Endodermal cell (in vitro differentiated cells): ENCODE measurements at regions not wholly inside any gene's neighbourhood (a gene's known extent, or its start where the extent isn't known, plus 50 kb on each side); places are given as distances from the start of the nearest gene placed in this dataset.

Source experiments
- DNase-seq: peaks from one replicate; pipeline ENCODE4 v3.0.0-alpha.2; 2017
- H3K27ac ChIP-seq: 2 replicates; pipeline ENCODE4 v1.5.1; 2013; ENCODE audit warnings: mild to moderate bottlenecking, low read depth, low read length, moderate library complexity
- H3K27me3 ChIP-seq: 2 replicates; pipeline ENCODE4 v1.6.1; 2013; ENCODE audit warnings: mild to moderate bottlenecking, low read length, moderate library complexity; ENCODE audit not compliant: insufficient read depth, control insufficient read depth, poor library complexity, severe bottlenecking
- H3K36me3 ChIP-seq: 2 replicates; pipeline ENCODE4 v1.7.0; 2013; ENCODE audit warnings: mild to moderate bottlenecking, low read length, moderate library complexity; ENCODE audit not compliant: control insufficient read depth, insufficient read depth
- H3K4me1 ChIP-seq: one replicate; pipeline ENCODE4 v1.7.0; 2013; ENCODE audit warnings: low read length; ENCODE audit not compliant: control insufficient read depth, insufficient read depth
- H3K4me3 ChIP-seq: 2 replicates; pipeline ENCODE4 v1.5.1; 2013; ENCODE audit warnings: mild to moderate bottlenecking, low read length, moderate library complexity
- H3K9ac ChIP-seq: 2 replicates; pipeline ENCODE4 v1.6.1; 2013; ENCODE audit warnings: mild to moderate bottlenecking, low read length, moderate library complexity; ENCODE audit not compliant: poor library complexity, severe bottlenecking; ENCODE audit errors: extremely low read depth
- H3K9me3 ChIP-seq: 2 replicates; pipeline ENCODE4 v1.6.1; 2013; ENCODE audit warnings: mild to moderate bottlenecking, low read length, moderate library complexity; ENCODE audit not compliant: control insufficient read depth
- H3K27ac Mint-ChIP-seq: 2 replicates; pipeline ENCODE4 v1.8.0; 2020; ENCODE audit warnings: mixed read lengths
- H3K27me3 Mint-ChIP-seq: 2 replicates; pipeline ENCODE4 v1.8.0; 2021; ENCODE audit warnings: mild to moderate bottlenecking, mixed read lengths; ENCODE audit not compliant: insufficient read depth
- H3K36me3 Mint-ChIP-seq: 2 replicates; pipeline ENCODE4 v1.8.0; 2020; ENCODE audit warnings: low read depth, mixed read lengths
- H3K4me1 Mint-ChIP-seq: 2 replicates; pipeline ENCODE4 v1.8.0; 2020; ENCODE audit warnings: mixed read lengths
- H3K4me3 Mint-ChIP-seq: 2 replicates; pipeline ENCODE4 v1.8.0; 2020; ENCODE audit warnings: mild to moderate bottlenecking, moderate library complexity, mixed read lengths
- H3K9me3 Mint-ChIP-seq: 2 replicates; pipeline ENCODE4 v1.8.0; 2020; ENCODE audit warnings: mild to moderate bottlenecking, mixed read lengths
- WGBS, 2 experiments: methylation state at CpG; one replicate each; pipeline versions ENCODE4 v1.1.5 to v1.1.7; 2013; ENCODE audit warnings: missing lambda C conversion rate in 2 of 2, mixed read lengths in 1 of 2; ENCODE audit not compliant: insufficient coverage in 1 of 2, insufficient read length in 1 of 2; 5-methylcytosine and 5-hydroxymethylcytosine counted together
- TF ChIP-seq, protein P1 (sequence below): fragments of 200-600 bp; sonication (generic); conservative IDR thresholded peaks from 2 replicates; pipeline ENCODE4 v1.5.0; 2021; ENCODE audit warnings: antibody characterized with exemption, mild to moderate bottlenecking

DNA sequence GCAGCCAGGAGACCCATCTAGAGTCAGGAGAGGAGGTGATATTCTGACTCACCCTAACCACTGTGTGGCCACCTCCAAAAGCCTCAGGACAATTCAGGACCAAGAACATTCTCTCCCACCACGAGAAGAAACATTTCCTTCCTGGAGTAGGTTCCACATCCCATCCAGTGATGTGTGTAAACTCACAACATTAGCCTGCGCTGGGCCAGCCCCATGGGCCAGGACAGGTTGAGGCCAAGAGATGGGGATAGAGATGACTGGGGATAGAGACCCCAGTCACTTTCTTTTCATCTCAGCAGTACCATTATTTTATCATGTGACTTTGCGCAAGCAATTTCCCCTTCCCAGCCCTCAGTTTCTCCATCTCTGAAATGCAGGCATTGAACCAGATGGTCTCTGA is 126.6 kb upstream of the PTPRT start:
- Mint-ChIP-seq H3K27me3 (peaks cover 8% of the 10 kb centered on the region), H3K27ac (no peak overlapping the region), H3K4me3 (no peak overlapping the region), H3K36me3 (no peaks in the 10 kb centered on the region), H3K9me3 (no peaks in the 10 kb centered on the region), H3K4me1 (no peaks in the 10 kb centered on the region)
- DNase-seq: no peak
- TF ChIP-seq, protein P1, sequence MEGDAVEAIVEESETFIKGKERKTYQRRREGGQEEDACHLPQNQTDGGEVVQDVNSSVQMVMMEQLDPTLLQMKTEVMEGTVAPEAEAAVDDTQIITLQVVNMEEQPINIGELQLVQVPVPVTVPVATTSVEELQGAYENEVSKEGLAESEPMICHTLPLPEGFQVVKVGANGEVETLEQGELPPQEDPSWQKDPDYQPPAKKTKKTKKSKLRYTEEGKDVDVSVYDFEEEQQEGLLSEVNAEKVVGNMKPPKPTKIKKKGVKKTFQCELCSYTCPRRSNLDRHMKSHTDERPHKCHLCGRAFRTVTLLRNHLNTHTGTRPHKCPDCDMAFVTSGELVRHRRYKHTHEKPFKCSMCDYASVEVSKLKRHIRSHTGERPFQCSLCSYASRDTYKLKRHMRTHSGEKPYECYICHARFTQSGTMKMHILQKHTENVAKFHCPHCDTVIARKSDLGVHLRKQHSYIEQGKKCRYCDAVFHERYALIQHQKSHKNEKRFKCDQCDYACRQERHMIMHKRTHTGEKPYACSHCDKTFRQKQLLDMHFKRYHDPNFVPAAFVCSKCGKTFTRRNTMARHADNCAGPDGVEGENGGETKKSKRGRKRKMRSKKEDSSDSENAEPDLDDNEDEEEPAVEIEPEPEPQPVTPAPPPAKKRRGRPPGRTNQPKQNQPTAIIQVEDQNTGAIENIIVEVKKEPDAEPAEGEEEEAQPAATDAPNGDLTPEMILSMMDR: no peak
- WGBS, 2 experiments: 64 to 92% methylated on average over 2 to 3 of the region's 3 CpGs
- Histone ChIP-seq H3K27ac (no peak overlapping the region), H3K27me3 (no peaks in the 10 kb centered on the region), H3K9me3 (no peaks in the 10 kb centered on the region), H3K4me1 (no peaks in the 10 kb centered on the region), H3K4me3 (no peak overlapping the region), H3K36me3 (no peaks in the 10 kb centered on the region), H3K9ac (no peak overlapping the region)

DNA sequence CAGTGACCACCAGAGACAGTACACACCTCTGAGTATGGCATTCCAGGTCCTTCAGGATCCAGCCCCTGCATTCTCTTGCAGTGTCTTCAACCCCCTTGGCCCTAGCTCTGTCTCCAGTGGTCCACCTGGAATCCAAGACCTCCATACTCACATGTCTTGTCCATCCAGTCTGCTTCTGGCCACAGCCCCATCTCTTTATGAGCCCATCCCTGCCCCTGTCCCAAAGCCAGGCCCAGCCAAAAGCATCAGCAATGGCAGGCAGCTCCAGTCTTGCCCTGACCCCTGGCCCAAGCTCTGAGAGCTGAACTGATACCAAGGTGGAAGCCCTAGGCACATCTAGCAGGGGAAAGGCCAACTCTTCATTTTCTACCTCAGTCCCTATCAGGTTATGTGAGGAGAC is 119.6 kb upstream of the PTPRT start:
- Mint-ChIP-seq H3K4me3 (no peak overlapping the region), H3K4me1 (no peaks in the 10 kb centered on the region), H3K27me3 (peaks cover 11% of the 10 kb centered on the region), H3K27ac (no peak overlapping the region), H3K9me3 (peaks cover 18% of the 10 kb centered on the region), H3K36me3 (no peaks in the 10 kb centered on the region)
- DNase-seq: no peak
- TF ChIP-seq, protein P1: no peak
- no peak overlapping the region for H3K4me3 ChIP-seq
- H3K27ac ChIP-seq: no peak overlapping the region
- H3K36me3 ChIP-seq: no peaks in the 10 kb centered on the region
- H3K4me1 ChIP-seq: no peaks in the 10 kb centered on the region
- H3K9ac ChIP-seq: no peak overlapping the region
- H3K27me3 ChIP-seq: no peaks in the 10 kb centered on the region
- H3K9me3 ChIP-seq: peaks cover 14% of the 10 kb centered on the region

DNA sequence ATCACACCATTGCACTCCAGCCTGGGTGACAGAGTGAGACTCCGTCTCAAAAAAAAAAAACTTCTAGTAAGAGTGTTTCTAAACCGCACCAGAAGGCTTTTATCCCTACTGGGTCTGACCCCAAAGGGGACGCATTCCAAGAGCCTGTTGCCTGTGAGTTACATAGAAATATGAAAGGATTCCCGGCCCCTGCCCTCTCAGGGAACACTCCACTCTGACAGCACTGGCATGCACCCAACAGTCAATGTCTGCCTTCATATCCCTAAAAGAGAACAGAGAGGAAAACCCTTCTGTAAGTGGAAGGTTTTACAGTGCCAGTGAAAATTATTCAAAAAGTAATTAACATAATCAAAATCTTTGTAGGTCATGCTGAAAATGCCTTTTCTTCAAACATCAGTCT is 117.1 kb upstream of the PTPRT start:
- H3K27ac ChIP-seq: no peak overlapping the region
- 95% methylated on average over 4 of the region's 4 CpGs; no CpG with 5 or more reads in 1 of the 2 experiments for WGBS, 2 experiments
- TF ChIP-seq, protein P1: no peak
- peaks cover 14% of the 10 kb centered on the region for H3K9me3 ChIP-seq
- H3K4me3 ChIP-seq: no peak overlapping the region
- Mint-ChIP-seq H3K9me3 (peaks cover 18% of the 10 kb centered on the region), H3K4me1 (no peaks in the 10 kb centered on the region), H3K27ac (no peak overlapping the region), H3K4me3 (no peak overlapping the region), H3K27me3 (peaks cover 12% of the 10 kb centered on the region), H3K36me3 (no peaks in the 10 kb centered on the region)
- no peaks in the 10 kb centered on the region for H3K27me3 ChIP-seq
- H3K9ac ChIP-seq: no peak overlapping the region
- H3K36me3 ChIP-seq: no peaks in the 10 kb centered on the region
- H3K4me1 ChIP-seq: no peaks in the 10 kb centered on the region
- no peak for DNase-seq
